H1 (cell line): ENCODE measurements at regions not wholly inside any gene's neighbourhood (a gene's known extent, or its start where the extent isn't known, plus 50 kb on each side); places are given as distances from the start of the nearest gene placed in this dataset.

Experiments used
- CTCF ChIA-PET: fragments of 300-600 bp; sonication (Branson Sonifier 250); formaldehyde crosslinking; loops from one replicate; lab custom pipeline; 2021; ENCODE audit not compliant: partially characterized antibody; lab: Charles Lee
- POLR2A ChIA-PET: fragments of 300-600 bp; sonication (Branson Sonifier 250); formaldehyde crosslinking; loops from one replicate; lab custom pipeline; 2021; ENCODE audit warnings: inconsistent platforms; ENCODE audit not compliant: partially characterized antibody; lab: Charles Lee
- DNase-seq, 2 experiments: peaks; one replicate each; pipeline versions ENCODE4 v3.0.0 to v3.0.0-alpha.2; 2010 to 2022; ENCODE audit warnings: low spot score in 2 of 2, low read depth in 1 of 2, mixed read lengths in 1 of 2
- FAIRE-seq: peaks from 2 replicates; lab custom pipeline; 2011; peaks lifted over from hg19 to GRCh38; lab: Jason Lieb, UNC
- H2AFZ ChIP-seq: 2 replicates; pipeline ENCODE4 v1.8.1; 2012; ENCODE audit warnings: low read length, inconsistent platforms
- H2AK5ac ChIP-seq: 2 replicates; pipeline ENCODE4 v1.6.1; 2013; ENCODE audit warnings: low read depth, low read length
- H2BK120ac ChIP-seq: replicated peaks from 2 replicates; pipeline ENCODE3; 2013; ENCODE audit warnings: low read depth, low read length, inconsistent platforms
- H2BK12ac ChIP-seq: 2 replicates; pipeline ENCODE4 v1.6.1; 2013; ENCODE audit warnings: low read depth, low read length
- H2BK15ac ChIP-seq: 2 replicates; pipeline ENCODE4 v1.6.1; 2013; ENCODE audit warnings: low read length
- H2BK20ac ChIP-seq: 2 replicates; pipeline ENCODE4 v1.6.1; 2013; ENCODE audit warnings: low read length
- H2BK5ac ChIP-seq: 2 replicates; pipeline ENCODE4 v1.6.1; 2013; ENCODE audit warnings: low read depth, low read length
- H3K14ac ChIP-seq: 2 replicates; pipeline ENCODE4 v1.6.1; 2013; ENCODE audit warnings: inconsistent platforms; ENCODE audit not compliant: insufficient read length
- H3K18ac ChIP-seq: 2 replicates; pipeline ENCODE4 v1.6.1; 2013; ENCODE audit warnings: low read length; ENCODE audit errors: extremely low read depth
- H3K23ac ChIP-seq: 2 replicates; pipeline ENCODE4 v1.6.1; 2013; ENCODE audit warnings: inconsistent platforms; ENCODE audit not compliant: insufficient read length
- H3K23me2 ChIP-seq: 2 replicates; pipeline ENCODE4 v1.6.1; 2013; ENCODE audit warnings: low read depth, low read length
- H3K27ac ChIP-seq: 2 replicates; pipeline ENCODE4 v1.6.1; 2011; ENCODE audit warnings: low read depth, low read length, inconsistent platforms
- H3K27me3 ChIP-seq, 4 experiments: replicated peaks in 1 of 4; 1 replicate in 1 of 4; 2 replicates in 3 of 4; pipeline versions ENCODE4 v1.6.1 to v1.8.1; 2011 to 2013; ENCODE audit warnings: low read length in 3 of 4, mild to moderate bottlenecking in 3 of 4, inconsistent platforms in 2 of 4, mixed read lengths in 2 of 4, moderate library complexity in 1 of 4; ENCODE audit not compliant: control insufficient read depth in 3 of 4, insufficient read depth in 3 of 4; ENCODE audit errors: extremely low read depth in 1 of 4
- H3K36me3 ChIP-seq, 4 experiments: 2 replicates each; pipeline versions ENCODE4 v1.6.1 to v1.8.1; 2011 to 2013; ENCODE audit warnings: mild to moderate bottlenecking in 4 of 4, low read length in 3 of 4, moderate library complexity in 2 of 4, control low read depth in 1 of 4, inconsistent platforms in 1 of 4; ENCODE audit not compliant: insufficient read depth in 4 of 4, control insufficient read depth in 2 of 4
- H3K4ac ChIP-seq: replicated peaks from 2 replicates; pipeline ENCODE3; 2013; ENCODE audit warnings: low read length, low read depth, mixed read lengths, inconsistent platforms; ENCODE audit not compliant: insufficient read length
- H3K4me1 ChIP-seq, 4 experiments: replicated peaks in 1 of 4; 1 replicate in 1 of 4; 2 replicates in 3 of 4; pipeline versions ENCODE4 v1.6.1 to v1.8.1; 2011 to 2013; ENCODE audit warnings: low read length in 3 of 4, inconsistent platforms in 2 of 4, mixed read lengths in 1 of 4; ENCODE audit not compliant: insufficient read depth in 4 of 4, control insufficient read depth in 3 of 4
- H3K4me2 ChIP-seq, 2 experiments: 2 replicates each; pipeline versions ENCODE4 v1.6.1 to v1.8.1; 2011 to 2013; ENCODE audit warnings: low read depth in 2 of 2, low read length in 2 of 2, control low read depth in 1 of 2, inconsistent platforms in 1 of 2, mild to moderate bottlenecking in 1 of 2; ENCODE audit not compliant: insufficient read depth in 1 of 2
- H3K4me3 ChIP-seq, 4 experiments: fragments of 200-600, 300-600 bp in 1 of 4; sonication (generic), shearing (Covaris generic), sonication (Bioruptor Twin) in 1 of 4; 2 replicates each; pipeline versions ENCODE4 v1.5.1 to v1.8.1; 2011 to 2016; ENCODE audit warnings: low read length in 4 of 4, low read depth in 3 of 4, control low read depth in 2 of 4, inconsistent platforms in 2 of 4, mild to moderate bottlenecking in 2 of 4, mixed read lengths in 1 of 4, moderate library complexity in 1 of 4; ENCODE audit not compliant: insufficient read depth in 2 of 4; ENCODE audit errors: extremely low read depth in 1 of 4
- H3K56ac ChIP-seq: replicated peaks from 2 replicates; pipeline ENCODE3; 2013; ENCODE audit warnings: low read depth, mild to moderate bottlenecking, mixed read lengths, low read length, inconsistent platforms; ENCODE audit not compliant: insufficient read length
- H3K79me1 ChIP-seq: 2 replicates; pipeline ENCODE4 v1.6.1; 2013; ENCODE audit warnings: low read depth, low read length, control low read depth
- H3K79me2 ChIP-seq, 2 experiments: 2 replicates each; pipeline versions ENCODE4 v1.6.1 to v1.8.1; 2012 to 2013; ENCODE audit warnings: low read length in 2 of 2, mild to moderate bottlenecking in 2 of 2, inconsistent platforms in 1 of 2; ENCODE audit not compliant: insufficient read depth in 2 of 2, control insufficient read depth in 1 of 2
- H3K9ac ChIP-seq, 4 experiments: replicated peaks in 1 of 4; 1 replicate in 1 of 4; 2 replicates in 3 of 4; pipeline versions ENCODE4 v1.6.1 to v1.8.1; 2011 to 2013; ENCODE audit warnings: low read depth in 3 of 4, low read length in 3 of 4, control low read depth in 2 of 4, mild to moderate bottlenecking in 2 of 4, moderate library complexity in 2 of 4, inconsistent platforms in 1 of 4; ENCODE audit errors: extremely low read depth in 1 of 4
- H3K9me3 ChIP-seq, 2 experiments: 2 replicates each; pipeline versions ENCODE4 v1.6.1 to v1.8.1; 2012 to 2013; ENCODE audit warnings: mild to moderate bottlenecking in 2 of 2, moderate library complexity in 2 of 2, control low read depth in 1 of 2, inconsistent platforms in 1 of 2, low read depth in 1 of 2, low read length in 1 of 2, mixed read lengths in 1 of 2; ENCODE audit not compliant: insufficient read depth in 2 of 2
- H4K20me1 ChIP-seq, 2 experiments: replicated peaks in 1 of 2; 2 replicates each; pipeline versions ENCODE3 to v1.8.1; 2011 to 2013; ENCODE audit warnings: inconsistent platforms in 2 of 2, low read length in 2 of 2, mild to moderate bottlenecking in 1 of 2; ENCODE audit not compliant: insufficient read depth in 2 of 2, control insufficient read depth in 1 of 2
- H4K5ac ChIP-seq: 2 replicates; pipeline ENCODE4 v1.6.1; 2013; ENCODE audit warnings: low read length, low read depth, mixed read lengths, inconsistent platforms; ENCODE audit not compliant: insufficient read length
- H4K8ac ChIP-seq: 2 replicates; pipeline ENCODE4 v1.8.0; 2013; ENCODE audit warnings: mild to moderate bottlenecking, moderate library complexity, low read length, inconsistent platforms; ENCODE audit not compliant: insufficient read depth; ENCODE audit errors: extremely low read depth
- H4K91ac ChIP-seq: replicated peaks from 2 replicates; pipeline ENCODE3; 2013; ENCODE audit warnings: low read length, mixed read lengths, inconsistent platforms; ENCODE audit not compliant: insufficient read length
- FOSL1 ChIP-seq: IDR thresholded peaks from 2 replicates; pipeline ENCODE4 v1.6.1; 2011; ENCODE audit warnings: mild to moderate bottlenecking, low read depth, low read length, moderate library complexity; ENCODE audit not compliant: insufficient read depth
- KDM4A ChIP-seq: IDR thresholded peaks from one replicate; pipeline ENCODE4 v1.7.1; 2012; ENCODE audit warnings: low read depth, mild to moderate bottlenecking, moderate library complexity, low read length, inconsistent platforms; ENCODE audit not compliant: severe bottlenecking
- KDM5A ChIP-seq: fragments of 200-600 bp; IDR thresholded peaks from 2 replicates; pipeline ENCODE4 v1.7.1; 2012; ENCODE audit warnings: mild to moderate bottlenecking, low read length, inconsistent platforms, mixed read lengths
- WGBS, 2 experiments: shearing (Covaris generic) in 1 of 2; methylation state at CpG; one replicate each; pipeline versions ENCODE4 v1.1.6 to v1.1.7; 2013 to 2015; ENCODE audit warnings: low lambda C conversion rate in 2 of 2, mixed read lengths in 2 of 2, inconsistent platforms in 1 of 2, low coverage in 1 of 2, missing lambda C conversion rate in 1 of 2; ENCODE audit not compliant: insufficient replicate concordance in 2 of 2, insufficient coverage in 1 of 2, insufficient read length in 1 of 2; ENCODE audit errors: extremely low coverage in 1 of 2, missing lambda C conversion rate in 1 of 2; 5-methylcytosine and 5-hydroxymethylcytosine counted together

- no peak overlapping the region for H3K4me3 ChIP-seq
- H2BK20ac ChIP-seq = no peak overlapping the region
- H3K56ac ChIP-seq = no peak overlapping the region
- WGBS, 2 experiments = 78% methylated on average over 8 of the region's 8 CpGs; no CpG with 5 or more reads in 1 of the 2 experiments
- no peak overlapping the region for H3K4me2 ChIP-seq
- no peak overlapping the region for H2AFZ ChIP-seq
- H4K91ac ChIP-seq = no peak overlapping the region
- H2BK15ac ChIP-seq = no peak overlapping the region
- no peak overlapping the region for H2BK12ac ChIP-seq
- no peak overlapping the region for H2AK5ac ChIP-seq
- DNase-seq (no peak), FAIRE-seq (no peak)
- H2BK120ac ChIP-seq = no peak overlapping the region
- H3K9ac ChIP-seq = no peak overlapping the region
- H3K79me2 ChIP-seq = no peaks in the 10 kb centered on the region
- H3K9me3 ChIP-seq = no peaks in the 10 kb centered on the region
- no peaks in the 10 kb centered on the region for H4K20me1 ChIP-seq
- no peaks in the 10 kb centered on the region for H3K4me1 ChIP-seq
- no peaks in the 10 kb centered on the region for H3K79me1 ChIP-seq
- no peaks in the 10 kb centered on the region for H3K23me2 ChIP-seq
- H3K18ac ChIP-seq = no peak overlapping the region
- POLR2A ChIA-PET = no interaction called here
- no peak overlapping the region for H3K4ac ChIP-seq
- H4K8ac ChIP-seq = no peak overlapping the region; the same call in 1 of the 2 replicates
- H2BK5ac ChIP-seq = no peak overlapping the region
- H3K14ac ChIP-seq = no peak overlapping the region
- CTCF ChIA-PET = interaction anchor here (0.7 to 1.8 kb wide), 4 partner anchors 12 to 74 kb away, joined by 3 to 6 read pairs (median 4); no protein-coding TSS in a partner anchor
- no peak overlapping the region for H3K23ac ChIP-seq
- H3K27me3 ChIP-seq = no peaks in the 10 kb centered on the region
- no peak overlapping the region for H3K27ac ChIP-seq
- H4K5ac ChIP-seq = no peak overlapping the region
- H3K36me3 ChIP-seq = no peaks in the 10 kb centered on the region
- TF ChIP-seq KDM5A = no peak
- TF ChIP-seq FOSL1 = no peak
- no peak for TF ChIP-seq KDM4A
Observed at GRCh38 chr1:30615816-30616590, 107.4 kb downstream of the MATN1 start.
